ENCODE measurements at regions not wholly inside any gene's neighbourhood (a gene's known extent, or its start where the extent isn't known, plus 50 kb on each side); places are given as distances from the start of the nearest gene placed in this dataset.

- Histone ChIP-seq H4K20me1 (ENCODE audit: insufficient read depth) (no peaks in the 10 kb centered on the region), H3K27me3 (replicated peaks; ENCODE audit: insufficient read depth) (no peaks in the 10 kb centered on the region), H3K4me2 (ENCODE audit: unreplicated experiment) (no peak overlapping the region), H3K4me1 (ENCODE audit: insufficient read depth) (no peaks in the 10 kb centered on the region), H2AFZ (no peak overlapping the region), H3F3A (ENCODE audit: insufficient read depth) (no peaks in the 10 kb centered on the region), H3K79me2 (ENCODE audit: insufficient read depth) (no peaks in the 10 kb centered on the region), H3K36me3 (ENCODE audit: low read depth) (no peaks in the 10 kb centered on the region), H3K27ac (no peak overlapping the region), H3K9me3 (ENCODE audit: low read depth) (no peaks in the 10 kb centered on the region), H3K9ac (no peak overlapping the region), H3K4me3 (no peak overlapping the region), H3K9me2 (ENCODE audit: insufficient read depth) (no peaks in the 10 kb centered on the region)
- no peak for TF ChIP-seq EZH2 (IDR thresholded peaks at IDR 0.05; ENCODE audit: insufficient read depth, poor library complexity, severe bottlenecking)
- no peak for TF ChIP-seq EZH2phosphoT487 (IDR thresholded peaks at IDR 0.05; ENCODE audit: insufficient read depth, low read depth)
- in situ Hi-C loops (cut with MboI), result no loop called here
- DNase-seq, result no peak
- WGBS, 2 experiments (ENCODE audit: low coverage in 1 of 2, low lambda C conversion rate in 2 of 2, missing lambda C conversion rate in 2 of 2), result 18% methylated on average over 2 of the region's 2 CpGs
Measured at GRCh38 chr1:79655876-79656275, 649.3 kb upstream of the ADGRL4 start.

DNA sequence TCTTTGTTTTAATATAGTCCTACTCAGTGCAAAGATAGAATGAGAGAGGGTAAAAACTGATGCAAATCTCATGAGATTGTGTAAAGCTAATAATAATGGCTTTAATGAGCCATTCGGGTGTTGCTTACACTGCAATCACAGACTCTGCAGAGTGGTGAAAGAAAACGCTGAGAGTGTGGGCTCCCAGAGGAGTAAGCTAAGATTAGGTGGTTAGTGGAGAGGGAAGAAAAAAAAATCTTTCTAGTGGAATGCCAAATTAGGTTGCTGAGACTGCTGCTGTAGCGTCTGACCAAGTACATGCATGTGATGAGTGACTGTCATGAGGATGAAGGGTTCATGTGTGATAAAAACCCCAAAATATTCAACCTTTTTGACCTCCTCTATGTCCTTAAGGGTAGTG lies 645.9 kb upstream of the ADGRL4 start:
- no peak overlapping the region for H3K27ac ChIP-seq
- WGBS, 2 experiments (ENCODE audit: low coverage in 1 of 2, low lambda C conversion rate in 2 of 2, missing lambda C conversion rate in 2 of 2), result 48 to 56% methylated on average over 3 of the region's 3 CpGs
- in situ Hi-C loops (cut with MboI), result no loop called here

GRCh38 chr1:79648126-79648525 lies 641.6 kb upstream of the ADGRL4 start:
- 88 to 89% methylated on average over 1 of the region's 1 CpG for WGBS, 2 experiments (ENCODE audit: low coverage in 1 of 2, low lambda C conversion rate in 2 of 2, missing lambda C conversion rate in 2 of 2)
- no peaks in the 10 kb centered on the region for H3K9me2 ChIP-seq (ENCODE audit: insufficient read depth)

More for the DNA sequence above, 645.9 kb upstream of the ADGRL4 start:
- Histone ChIP-seq H3K4me1 (ENCODE audit: insufficient read depth) (no peaks in the 10 kb centered on the region), H3K4me3 (no peak overlapping the region), H3K9me2 (ENCODE audit: insufficient read depth) (no peaks in the 10 kb centered on the region), H3K9ac (no peak overlapping the region), H4K20me1 (ENCODE audit: insufficient read depth) (no peaks in the 10 kb centered on the region), H3K4me2 (ENCODE audit: unreplicated experiment) (no peak overlapping the region), H3F3A (ENCODE audit: insufficient read depth) (no peaks in the 10 kb centered on the region), H3K36me3 (ENCODE audit: low read depth) (no peaks in the 10 kb centered on the region), H2AFZ (no peak overlapping the region), H3K79me2 (ENCODE audit: insufficient read depth) (no peaks in the 10 kb centered on the region), H3K9me3 (ENCODE audit: low read depth) (no peaks in the 10 kb centered on the region), H3K27me3 (replicated peaks; ENCODE audit: insufficient read depth) (no peaks in the 10 kb centered on the region)
- TF ChIP-seq EZH2phosphoT487 (IDR thresholded peaks at IDR 0.05; ENCODE audit: insufficient read depth, low read depth) (no peak), EZH2 (IDR thresholded peaks at IDR 0.05; ENCODE audit: insufficient read depth, poor library complexity, severe bottlenecking) (no peak)
- no peak for DNase-seq

GRCh38 chr1:79646880-79647279 lies 640.4 kb upstream of the ADGRL4 start:
- H3K9me2 ChIP-seq (ENCODE audit: insufficient read depth), result no peaks in the 10 kb centered on the region
- no peak for TF ChIP-seq EZH2 (IDR thresholded peaks at IDR 0.05; ENCODE audit: insufficient read depth, poor library complexity, severe bottlenecking)
- no peak for TF ChIP-seq EZH2phosphoT487 (IDR thresholded peaks at IDR 0.05; ENCODE audit: insufficient read depth, low read depth)
- no peaks in the 10 kb centered on the region for H3K36me3 ChIP-seq (ENCODE audit: low read depth)
- H3K4me3 ChIP-seq, result no peak overlapping the region
- H3F3A ChIP-seq (ENCODE audit: insufficient read depth), result no peaks in the 10 kb centered on the region
- DNase-seq, result no peak
- no peaks in the 10 kb centered on the region for H4K20me1 ChIP-seq (ENCODE audit: insufficient read depth)
- no peak overlapping the region for H3K9ac ChIP-seq
- H2AFZ ChIP-seq, result no peak overlapping the region
- H3K27ac ChIP-seq, result no peak overlapping the region
- H3K4me2 ChIP-seq (ENCODE audit: unreplicated experiment), result no peak overlapping the region
- H3K27me3 ChIP-seq (replicated peaks; ENCODE audit: insufficient read depth), result no peaks in the 10 kb centered on the region
- 34 to 43% methylated on average over 3 of the region's 3 CpGs for WGBS, 2 experiments (ENCODE audit: low coverage in 1 of 2, low lambda C conversion rate in 2 of 2, missing lambda C conversion rate in 2 of 2)
- no peaks in the 10 kb centered on the region for H3K79me2 ChIP-seq (ENCODE audit: insufficient read depth)
- no peaks in the 10 kb centered on the region for H3K9me3 ChIP-seq (ENCODE audit: low read depth)
- in situ Hi-C loops (cut with MboI), result no loop called here
- no peaks in the 10 kb centered on the region for H3K4me1 ChIP-seq (ENCODE audit: insufficient read depth)

More at GRCh38 chr1:79648126-79648525, 641.6 kb upstream of the ADGRL4 start:
- in situ Hi-C loops (cut with MboI), result no loop called here
- H4K20me1 ChIP-seq (ENCODE audit: insufficient read depth), result no peaks in the 10 kb centered on the region
- H3K9ac ChIP-seq, result no peak overlapping the region
- no peaks in the 10 kb centered on the region for H3K4me1 ChIP-seq (ENCODE audit: insufficient read depth)
- no peak overlapping the region for H3K4me3 ChIP-seq
- H2AFZ ChIP-seq, result no peak overlapping the region
- H3K27me3 ChIP-seq (replicated peaks; ENCODE audit: insufficient read depth), result no peaks in the 10 kb centered on the region
- DNase-seq, result no peak
- no peaks in the 10 kb centered on the region for H3K36me3 ChIP-seq (ENCODE audit: low read depth)
- H3K79me2 ChIP-seq (ENCODE audit: insufficient read depth), result no peaks in the 10 kb centered on the region
- no peak for TF ChIP-seq EZH2 (IDR thresholded peaks at IDR 0.05; ENCODE audit: insufficient read depth, poor library complexity, severe bottlenecking)
- no peak for TF ChIP-seq EZH2phosphoT487 (IDR thresholded peaks at IDR 0.05; ENCODE audit: insufficient read depth, low read depth)
- H3K9me3 ChIP-seq (ENCODE audit: low read depth), result no peaks in the 10 kb centered on the region
- no peak overlapping the region for H3K27ac ChIP-seq
- H3K4me2 ChIP-seq (ENCODE audit: unreplicated experiment), result no peak overlapping the region
- H3F3A ChIP-seq (ENCODE audit: insufficient read depth), result no peaks in the 10 kb centered on the region

- TF ChIP-seq EZH2phosphoT487 (IDR thresholded peaks at IDR 0.05; ENCODE audit: insufficient read depth, low read depth), result no peak
- no peak for TF ChIP-seq EZH2 (IDR thresholded peaks at IDR 0.05; ENCODE audit: insufficient read depth, poor library complexity, severe bottlenecking)
- in situ Hi-C loops (cut with MboI), result no loop called here
- no peaks in the 10 kb centered on the region for H3K9me3 ChIP-seq (ENCODE audit: low read depth)
- no peak overlapping the region for H3K4me3 ChIP-seq
- no peak overlapping the region for H3K9ac ChIP-seq
- no peaks in the 10 kb centered on the region for H3K36me3 ChIP-seq (ENCODE audit: low read depth)
- 0 out of 2 replicates have a peak, but pooled peaks cover 3% of the 10 kb centered on the region for H3K9me2 ChIP-seq (ENCODE audit: insufficient read depth)
- H3F3A ChIP-seq (ENCODE audit: insufficient read depth), result 0 out of 2 replicates have a peak, but pooled peaks cover 3% of the 10 kb centered on the region
- no peak for DNase-seq
- WGBS, 2 experiments (ENCODE audit: low coverage in 1 of 2, low lambda C conversion rate in 2 of 2, missing lambda C conversion rate in 2 of 2), result 77 to 89% methylated on average over 2 of the region's 2 CpGs
- peaks cover 4% of the 10 kb centered on the region; the same call in 1 of the 2 replicates for H3K4me1 ChIP-seq (ENCODE audit: insufficient read depth)
- H3K27me3 ChIP-seq (replicated peaks; ENCODE audit: insufficient read depth), result no peaks in the 10 kb centered on the region
- no peak overlapping the region for H3K4me2 ChIP-seq (ENCODE audit: unreplicated experiment)
- H3K79me2 ChIP-seq (ENCODE audit: insufficient read depth), result no peaks in the 10 kb centered on the region
- H2AFZ ChIP-seq, result no peak overlapping the region
- no peak overlapping the region for H3K27ac ChIP-seq
- H4K20me1 ChIP-seq (ENCODE audit: insufficient read depth), result no peaks in the 10 kb centered on the region
Measured at GRCh38 chr1:79638382-79638781, 631.9 kb upstream of the ADGRL4 start.

Data from GM23248 (cell line).